C1 segment of cervical spinal cord (tissue), 14 donors: ENCODE measurements at regions not wholly inside any gene's neighbourhood (a gene's known extent, or its start where the extent isn't known, plus 50 kb on each side); places are given as distances from the start of the nearest gene placed in this dataset.

ENCODE experiments used
- DNase-seq, 14 donors: peaks; one replicate each; lab custom pipeline; 2025; lab: John Stamatoyannopoulos, UW

GRCh38 chr15:94535298-94536048 lies 304.1 kb downstream of the MCTP2 start:
- no peak for DNase-seq

- no peak for DNase-seq
Observed at GRCh38 chr15:94536549-94536948, 305.2 kb downstream of the MCTP2 start.

- no peak for DNase-seq
Observed at GRCh38 chr15:94538280-94538679, 306.9 kb downstream of the MCTP2 start.

GRCh38 chr15:94542391-94542790 lies 311.0 kb downstream of the MCTP2 start:
- no peak for DNase-seq

- no peak for DNase-seq
Observed at GRCh38 chr15:94546808-94547207, 315.4 kb downstream of the MCTP2 start.

GRCh38 chr15:94547711-94548110 lies 316.4 kb downstream of the MCTP2 start:
- DNase-seq = no peak

- no peak for DNase-seq
Observed at GRCh38 chr15:94555841-94556519, 324.6 kb downstream of the MCTP2 start.

GRCh38 chr15:94561036-94561689 lies 329.8 kb downstream of the MCTP2 start:
- no peak for DNase-seq

- no peak for DNase-seq
Observed at GRCh38 chr15:94563456-94563855, 332.1 kb downstream of the MCTP2 start.

GRCh38 chr15:94576889-94577533 lies 345.6 kb downstream of the MCTP2 start:
- DNase-seq = peak in 1 of 14 donors; percentile 6

GRCh38 chr15:94579286-94579685 lies 347.9 kb downstream of the MCTP2 start:
- DNase-seq = no peak

GRCh38 chr15:94580211-94580885 lies 349.0 kb downstream of the MCTP2 start:
- DNase-seq = no peak

- peak in 1 of 14 donors; percentile 10 for DNase-seq
Observed at GRCh38 chr15:94582368-94582767, 351.0 kb downstream of the MCTP2 start.

GRCh38 chr15:94584833-94585244 lies 353.5 kb downstream of the MCTP2 start:
- DNase-seq = no peak

- DNase-seq = no peak
Observed at GRCh38 chr15:94586099-94586498, 354.7 kb downstream of the MCTP2 start.

GRCh38 chr15:94587113-94587512 lies 355.8 kb downstream of the MCTP2 start:
- no peak for DNase-seq

- DNase-seq = no peak
Observed at GRCh38 chr15:94588993-94589392, 357.6 kb downstream of the MCTP2 start.

GRCh38 chr15:94592495-94592894 lies 361.1 kb downstream of the MCTP2 start:
- DNase-seq = no peak

GRCh38 chr15:94596707-94597106 lies 365.3 kb downstream of the MCTP2 start:
- no peak for DNase-seq

- no peak for DNase-seq
Observed at GRCh38 chr15:94600505-94600904, 369.1 kb downstream of the MCTP2 start.

GRCh38 chr15:94602754-94603470 lies 371.6 kb downstream of the MCTP2 start:
- DNase-seq = no peak
